ENCODE measurements at regions not wholly inside any gene's neighbourhood (a gene's known extent, or its start where the extent isn't known, plus 50 kb on each side); places are given as distances from the start of the nearest gene placed in this dataset.

- TF ChIP-seq REST (IDR thresholded peaks at IDR 0.05) (no peak), ELK1 (IDR thresholded peaks at IDR 0.05; ENCODE audit: low read depth, low read length) (no peak)
Measured at GRCh38 chr6:137775720-137776119, 91.3 kb upstream of the TNFAIP3 start.

Measured in A549 (cell line).